Peyer's patch (tissue), 4 donors: ENCODE measurements at regions not wholly inside any gene's neighbourhood (a gene's known extent, or its start where the extent isn't known, plus 50 kb on each side); places are given as distances from the start of the nearest gene placed in this dataset.

Source experiments
- POLR2A ChIP-seq, 2 donors: fragments of 450-650 bp; IDR thresholded peaks; one replicate each; pipeline ENCODE4 v1.5.1; 2017; ENCODE audit warnings: antibody characterized with exemption in 2 of 2, mild to moderate bottlenecking in 2 of 2, moderate library complexity in 2 of 2
- TF ChIP-seq, protein P1 (sequence below), 6 experiments: fragments of 450-650 bp in 4 of 6; fragments of 200-600 bp in 2 of 6; sonication (generic) in 1 of 6; IDR thresholded peaks; one replicate each; pipeline ENCODE4 v1.5.1; 2017 to 2019; ENCODE audit warnings: antibody characterized with exemption in 6 of 6, mild to moderate bottlenecking in 3 of 6, moderate library complexity in 1 of 6

DNA sequence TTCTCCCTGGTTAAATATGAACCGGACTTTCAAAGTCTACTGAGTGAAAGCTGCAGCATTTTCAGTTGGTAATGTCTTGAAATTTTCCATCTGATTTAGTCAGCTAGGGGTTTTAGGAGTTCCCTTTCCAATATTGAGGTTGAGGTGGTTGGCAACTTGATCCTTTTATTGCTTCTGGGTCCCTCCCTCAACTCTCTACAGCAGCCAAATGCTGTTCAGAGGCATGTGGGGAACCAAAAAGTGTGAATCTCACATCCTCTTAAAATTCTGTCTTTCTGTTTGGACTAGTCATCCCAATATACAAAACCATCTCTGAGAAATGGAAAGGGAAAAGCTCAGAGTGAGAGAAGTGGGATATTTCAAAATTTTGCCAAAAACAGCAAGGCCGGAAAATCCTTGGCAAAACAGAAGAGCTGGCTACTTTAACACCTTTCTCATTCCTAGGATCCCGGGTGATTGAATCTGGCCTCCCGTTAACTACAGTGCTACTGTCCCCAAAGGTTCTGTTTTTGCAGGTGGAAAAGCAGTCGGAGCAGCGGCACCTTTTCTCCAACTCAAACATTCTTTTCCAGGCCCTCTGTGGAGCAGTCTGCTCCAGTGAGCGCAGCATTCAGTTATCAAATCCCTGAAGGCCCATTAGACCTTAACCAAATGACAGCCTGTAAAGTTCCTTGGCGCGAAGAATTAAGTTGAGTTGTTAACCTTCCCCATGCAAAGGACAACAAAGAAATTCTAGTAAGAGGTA, 345.9 kb upstream of the NUDT12 start:
- TF ChIP-seq, protein P1, sequence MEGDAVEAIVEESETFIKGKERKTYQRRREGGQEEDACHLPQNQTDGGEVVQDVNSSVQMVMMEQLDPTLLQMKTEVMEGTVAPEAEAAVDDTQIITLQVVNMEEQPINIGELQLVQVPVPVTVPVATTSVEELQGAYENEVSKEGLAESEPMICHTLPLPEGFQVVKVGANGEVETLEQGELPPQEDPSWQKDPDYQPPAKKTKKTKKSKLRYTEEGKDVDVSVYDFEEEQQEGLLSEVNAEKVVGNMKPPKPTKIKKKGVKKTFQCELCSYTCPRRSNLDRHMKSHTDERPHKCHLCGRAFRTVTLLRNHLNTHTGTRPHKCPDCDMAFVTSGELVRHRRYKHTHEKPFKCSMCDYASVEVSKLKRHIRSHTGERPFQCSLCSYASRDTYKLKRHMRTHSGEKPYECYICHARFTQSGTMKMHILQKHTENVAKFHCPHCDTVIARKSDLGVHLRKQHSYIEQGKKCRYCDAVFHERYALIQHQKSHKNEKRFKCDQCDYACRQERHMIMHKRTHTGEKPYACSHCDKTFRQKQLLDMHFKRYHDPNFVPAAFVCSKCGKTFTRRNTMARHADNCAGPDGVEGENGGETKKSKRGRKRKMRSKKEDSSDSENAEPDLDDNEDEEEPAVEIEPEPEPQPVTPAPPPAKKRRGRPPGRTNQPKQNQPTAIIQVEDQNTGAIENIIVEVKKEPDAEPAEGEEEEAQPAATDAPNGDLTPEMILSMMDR (IDR thresholded peaks at IDR 0.05) = no peak
- no peak for TF ChIP-seq POLR2A (IDR thresholded peaks at IDR 0.05)
